ENCODE measurements at regions not wholly inside any gene's neighbourhood (a gene's known extent, or its start where the extent isn't known, plus 50 kb on each side); places are given as distances from the start of the nearest gene placed in this dataset.

GRCh38 chr4:24411806-24412205, 172.5 kb downstream of the DHX15 start:
- H3K27me3 ChIP-seq = no peaks in the 10 kb centered on the region

GRCh38 chr4:24411299-24411698, 173.1 kb downstream of the DHX15 start:
- Histone ChIP-seq H3K9ac (ENCODE audit: low read depth in 2 of 2, low read length in 2 of 2) (no peak overlapping the region), H3K9me3 (no peaks in the 10 kb centered on the region), H3K4me3 (no peak overlapping the region), H3K36me3 (no peaks in the 10 kb centered on the region), H3K27ac (no peak overlapping the region), H3K27me3 (no peaks in the 10 kb centered on the region), H3K4me1 (no peaks in the 10 kb centered on the region)
- intact Hi-C loops (cut with DNase I) = no loop called here
- DNase-seq = no peak
- no peak for TF ChIP-seq CTCF (IDR thresholded peaks at IDR 0.05)

More at GRCh38 chr4:24411806-24412205, 172.5 kb downstream of the DHX15 start:
- Histone ChIP-seq H3K9ac (ENCODE audit: low read depth in 2 of 2, low read length in 2 of 2) (no peak overlapping the region), H3K4me3 (no peak overlapping the region), H3K4me1 (no peaks in the 10 kb centered on the region), H3K9me3 (no peaks in the 10 kb centered on the region), H3K27ac (no peak overlapping the region), H3K36me3 (no peaks in the 10 kb centered on the region)
- DNase-seq = no peak
- no peak for TF ChIP-seq CTCF (IDR thresholded peaks at IDR 0.05)
- intact Hi-C loops (cut with DNase I) = no loop called here

GRCh38 chr4:24408640-24409039, 175.7 kb downstream of the DHX15 start:
- no peak overlapping the region for H3K4me3 ChIP-seq
- no peaks in the 10 kb centered on the region for H3K27me3 ChIP-seq
- no peak for TF ChIP-seq CTCF (IDR thresholded peaks at IDR 0.05)
- H3K9ac ChIP-seq (ENCODE audit: low read depth in 2 of 2, low read length in 2 of 2) = no peak overlapping the region
- no peak overlapping the region for H3K27ac ChIP-seq
- H3K4me1 ChIP-seq = no peaks in the 10 kb centered on the region
- no peaks in the 10 kb centered on the region for H3K9me3 ChIP-seq
- intact Hi-C loops (cut with DNase I) = no loop called here
- no peaks in the 10 kb centered on the region for H3K36me3 ChIP-seq
- no peak for DNase-seq

DNA sequence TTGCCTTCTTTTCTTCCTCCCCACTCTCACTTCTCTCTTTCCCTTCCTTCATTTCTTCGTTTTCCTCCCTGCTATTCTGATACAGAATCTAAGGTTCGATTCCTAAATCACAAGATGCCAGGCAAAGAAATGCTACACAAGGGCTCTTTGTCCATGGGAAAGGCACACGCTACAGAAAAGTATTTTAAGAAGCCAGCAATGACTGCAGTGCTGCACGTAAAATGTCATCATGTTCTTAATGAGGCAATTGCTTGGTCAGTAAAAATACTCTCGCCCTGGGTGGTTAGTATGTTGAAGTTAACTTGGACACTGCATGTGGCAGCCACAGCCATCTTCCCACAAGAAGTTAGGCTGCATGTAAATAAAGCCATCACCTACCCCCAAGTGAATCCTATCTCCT, 178.4 kb downstream of the DHX15 start:
- H3K36me3 ChIP-seq = no peaks in the 10 kb centered on the region
- intact Hi-C loops (cut with DNase I) = no loop called here
- H3K27me3 ChIP-seq = no peaks in the 10 kb centered on the region
- no peaks in the 10 kb centered on the region for H3K9me3 ChIP-seq
- H3K4me3 ChIP-seq = no peak overlapping the region
- no peak overlapping the region for H3K27ac ChIP-seq
- H3K9ac ChIP-seq (ENCODE audit: low read depth in 2 of 2, low read length in 2 of 2) = no peak overlapping the region
- DNase-seq = no peak
- no peaks in the 10 kb centered on the region for H3K4me1 ChIP-seq
- TF ChIP-seq CTCF (IDR thresholded peaks at IDR 0.05) = no peak

GRCh38 chr4:24405341-24405740, 179.0 kb downstream of the DHX15 start:
- Histone ChIP-seq H3K9me3 (no peaks in the 10 kb centered on the region), H3K4me1 (no peaks in the 10 kb centered on the region), H3K27me3 (no peaks in the 10 kb centered on the region), H3K27ac (no peak overlapping the region), H3K4me3 (no peak overlapping the region), H3K9ac (ENCODE audit: low read depth in 2 of 2, low read length in 2 of 2) (no peak overlapping the region), H3K36me3 (no peaks in the 10 kb centered on the region)
- no peak for DNase-seq
- no peak for TF ChIP-seq CTCF (IDR thresholded peaks at IDR 0.05)
- intact Hi-C loops (cut with DNase I) = no loop called here

DNA sequence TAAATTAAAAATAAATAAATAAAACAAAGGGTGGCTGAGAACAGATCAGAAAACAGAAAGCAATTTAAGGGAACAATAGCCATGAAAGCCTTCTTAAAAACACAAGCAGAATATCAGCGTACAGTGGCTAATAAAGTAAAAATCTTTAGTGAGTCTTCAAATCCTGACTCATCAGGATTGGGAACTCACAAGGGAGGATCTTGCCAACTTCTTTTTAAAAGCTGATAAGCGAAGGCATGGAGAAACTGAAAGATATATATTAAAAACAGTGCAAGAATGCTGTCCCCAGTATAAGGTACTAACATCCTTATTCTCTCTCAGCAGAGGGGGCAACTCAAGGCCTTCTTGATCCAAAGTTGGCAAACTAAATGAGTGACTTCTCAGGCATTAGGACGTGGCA, 180.1 kb downstream of the DHX15 start:
- no peak for DNase-seq
- Histone ChIP-seq H3K4me1 (no peaks in the 10 kb centered on the region), H3K27ac (no peak overlapping the region), H3K27me3 (no peaks in the 10 kb centered on the region), H3K36me3 (no peaks in the 10 kb centered on the region), H3K9ac (ENCODE audit: low read depth in 2 of 2, low read length in 2 of 2) (no peak overlapping the region), H3K9me3 (no peaks in the 10 kb centered on the region), H3K4me3 (no peak overlapping the region)
- intact Hi-C loops (cut with DNase I) = no loop called here
- no peak for TF ChIP-seq CTCF (IDR thresholded peaks at IDR 0.05)

Data from colonic mucosa (tissue), 4 donors.